ENCODE measurements at regions not wholly inside any gene's neighbourhood (a gene's known extent, or its start where the extent isn't known, plus 50 kb on each side); places are given as distances from the start of the nearest gene placed in this dataset.
A peak's percentile ranks its signal among the peaks of the same experiment; 100 is the strongest.

GRCh38 chr10:65010845-65011244, 1489.6 kb downstream of the REEP3 start:
- Histone ChIP-seq H3K27me3 (no peaks in the 10 kb centered on the region), H2AFZ (replicated peaks) (peak overlapping the region; percentile 15), H3K4me1 (no peaks in the 10 kb centered on the region), H3K27ac (no peak overlapping the region), H3K4me3 (no peak overlapping the region), H3K4me2 (no peak overlapping the region), H3F3A (ENCODE audit: low read depth) (no peaks in the 10 kb centered on the region), H4K20me1 (ENCODE audit: low read depth) (no peaks in the 10 kb centered on the region), H3K9me3 (ENCODE audit: low read depth) (no peaks in the 10 kb centered on the region), H3K9ac (no peak overlapping the region), H3K79me2 (ENCODE audit: low read depth) (no peaks in the 10 kb centered on the region), H3K36me3 (no peaks in the 10 kb centered on the region)
- Mint-ChIP-seq H3K36me3 (no peaks in the 10 kb centered on the region), H3K27ac (no peak overlapping the region), H3K9me3 (peaks cover 3% of the 10 kb centered on the region), H3K4me1 (peaks cover 2% of the 10 kb centered on the region), H3K4me3 (no peak overlapping the region), H3K27me3 (ENCODE audit: insufficient read depth, low read depth) (no peaks in the 10 kb centered on the region)
- DNase-seq (ENCODE audit: low spot score) = no peak
- TF ChIP-seq CTCF (IDR thresholded peaks at IDR 0.05) (no peak), EZH2phosphoT487 (IDR thresholded peaks at IDR 0.05) (no peak), EZH2 (IDR thresholded peaks at IDR 0.05) (no peak)

GRCh38 chr10:65017523-65017922, 1496.3 kb downstream of the REEP3 start:
- H3F3A ChIP-seq (ENCODE audit: low read depth) = no peaks in the 10 kb centered on the region
- Mint-ChIP-seq H3K27me3 (ENCODE audit: insufficient read depth, low read depth) (no peaks in the 10 kb centered on the region), H3K27ac (no peak overlapping the region), H3K4me3 (no peak overlapping the region), H3K9me3 (no peaks in the 10 kb centered on the region), H3K4me1 (peaks cover 2% of the 10 kb centered on the region), H3K36me3 (no peaks in the 10 kb centered on the region)
- no peaks in the 10 kb centered on the region for H3K79me2 ChIP-seq (ENCODE audit: low read depth)
- H3K4me3 ChIP-seq = no peak overlapping the region
- H3K27ac ChIP-seq = no peak overlapping the region
- DNase-seq (ENCODE audit: low spot score) = no peak
- TF ChIP-seq CTCF (IDR thresholded peaks at IDR 0.05) = no peak
- no peak for TF ChIP-seq EZH2 (IDR thresholded peaks at IDR 0.05)
- no peak for TF ChIP-seq EZH2phosphoT487 (IDR thresholded peaks at IDR 0.05)
- no peak overlapping the region for H3K4me2 ChIP-seq
- no peak overlapping the region for H3K9ac ChIP-seq
- H3K27me3 ChIP-seq = no peaks in the 10 kb centered on the region
- H2AFZ ChIP-seq (replicated peaks) = no peak overlapping the region
- no peaks in the 10 kb centered on the region for H4K20me1 ChIP-seq (ENCODE audit: low read depth)
- no peaks in the 10 kb centered on the region for H3K4me1 ChIP-seq
- no peaks in the 10 kb centered on the region for H3K9me3 ChIP-seq (ENCODE audit: low read depth)
- no peaks in the 10 kb centered on the region for H3K36me3 ChIP-seq

GRCh38 chr10:65024886-65025285, 1503.7 kb downstream of the REEP3 start:
- no peak overlapping the region for H3K4me3 ChIP-seq
- Mint-ChIP-seq H3K4me1 (no peaks in the 10 kb centered on the region), H3K36me3 (no peaks in the 10 kb centered on the region), H3K27ac (no peak overlapping the region), H3K27me3 (ENCODE audit: insufficient read depth, low read depth) (no peaks in the 10 kb centered on the region), H3K9me3 (no peaks in the 10 kb centered on the region), H3K4me3 (no peak overlapping the region)
- no peaks in the 10 kb centered on the region for H4K20me1 ChIP-seq (ENCODE audit: low read depth)
- no peak overlapping the region for H3K9ac ChIP-seq
- H3K79me2 ChIP-seq (ENCODE audit: low read depth) = no peaks in the 10 kb centered on the region
- H3K27me3 ChIP-seq = no peaks in the 10 kb centered on the region
- no peaks in the 10 kb centered on the region for H3K9me3 ChIP-seq (ENCODE audit: low read depth)
- no peak for TF ChIP-seq CTCF (IDR thresholded peaks at IDR 0.05)
- TF ChIP-seq EZH2phosphoT487 (IDR thresholded peaks at IDR 0.05) = no peak
- TF ChIP-seq EZH2 (IDR thresholded peaks at IDR 0.05) = no peak
- no peak overlapping the region for H3K27ac ChIP-seq
- DNase-seq (ENCODE audit: low spot score) = no peak
- H3F3A ChIP-seq (ENCODE audit: low read depth) = no peaks in the 10 kb centered on the region
- H3K4me2 ChIP-seq = no peak overlapping the region
- no peaks in the 10 kb centered on the region for H3K36me3 ChIP-seq
- H3K4me1 ChIP-seq = no peaks in the 10 kb centered on the region
- no peak overlapping the region for H2AFZ ChIP-seq (replicated peaks)

Data from neural progenitor cell (in vitro differentiated cells).